ENCODE measurements at regions not wholly inside any gene's neighbourhood (a gene's known extent, or its start where the extent isn't known, plus 50 kb on each side); places are given as distances from the start of the nearest gene placed in this dataset.

GRCh38 chr21:36552434-36552785 lies 72.5 kb upstream of the CLDN14 start:
- TF ChIP-seq CTCF (conservative IDR thresholded peaks at IDR 0.05; ENCODE audit: low read length) (no peak), EZH2phosphoT487 (IDR thresholded peaks at IDR 0.05; ENCODE audit: borderline replicate concordance, low read depth, low read length) (no peak)

Data from OCI-LY7 (cell line).